ENCODE measurements at regions not wholly inside any gene's neighbourhood (a gene's known extent, or its start where the extent isn't known, plus 50 kb on each side); places are given as distances from the start of the nearest gene placed in this dataset.

DNA sequence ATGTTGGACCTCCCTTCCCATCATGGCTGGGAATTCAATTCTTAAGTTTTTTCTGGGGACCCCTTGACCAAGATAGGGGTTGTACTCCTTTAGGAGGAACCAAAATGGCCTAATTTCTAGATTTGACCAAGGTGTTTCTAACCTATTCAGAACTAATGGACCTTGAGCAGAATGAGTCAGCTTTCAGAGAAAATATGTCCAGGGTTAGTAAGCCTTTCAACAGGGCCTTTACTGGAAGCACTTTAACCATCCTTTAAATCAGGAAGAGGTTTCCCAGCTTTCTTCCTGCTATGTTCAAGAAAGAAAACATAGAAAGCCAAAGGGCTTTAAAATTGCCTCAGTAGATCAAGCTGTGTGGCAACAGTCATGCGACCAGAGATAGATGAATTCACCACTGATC is 1184.9 kb upstream of the ACVR2A start:
- DNase-seq (ENCODE audit: low read depth), result no peak
- TF ChIP-seq, protein P1, sequence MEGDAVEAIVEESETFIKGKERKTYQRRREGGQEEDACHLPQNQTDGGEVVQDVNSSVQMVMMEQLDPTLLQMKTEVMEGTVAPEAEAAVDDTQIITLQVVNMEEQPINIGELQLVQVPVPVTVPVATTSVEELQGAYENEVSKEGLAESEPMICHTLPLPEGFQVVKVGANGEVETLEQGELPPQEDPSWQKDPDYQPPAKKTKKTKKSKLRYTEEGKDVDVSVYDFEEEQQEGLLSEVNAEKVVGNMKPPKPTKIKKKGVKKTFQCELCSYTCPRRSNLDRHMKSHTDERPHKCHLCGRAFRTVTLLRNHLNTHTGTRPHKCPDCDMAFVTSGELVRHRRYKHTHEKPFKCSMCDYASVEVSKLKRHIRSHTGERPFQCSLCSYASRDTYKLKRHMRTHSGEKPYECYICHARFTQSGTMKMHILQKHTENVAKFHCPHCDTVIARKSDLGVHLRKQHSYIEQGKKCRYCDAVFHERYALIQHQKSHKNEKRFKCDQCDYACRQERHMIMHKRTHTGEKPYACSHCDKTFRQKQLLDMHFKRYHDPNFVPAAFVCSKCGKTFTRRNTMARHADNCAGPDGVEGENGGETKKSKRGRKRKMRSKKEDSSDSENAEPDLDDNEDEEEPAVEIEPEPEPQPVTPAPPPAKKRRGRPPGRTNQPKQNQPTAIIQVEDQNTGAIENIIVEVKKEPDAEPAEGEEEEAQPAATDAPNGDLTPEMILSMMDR (conservative IDR thresholded peaks at IDR 0.05; ENCODE audit: low read depth, low read length), result no peak
- H3K4me3 ChIP-seq (ENCODE audit: low read length), result no peak overlapping the region

DNA sequence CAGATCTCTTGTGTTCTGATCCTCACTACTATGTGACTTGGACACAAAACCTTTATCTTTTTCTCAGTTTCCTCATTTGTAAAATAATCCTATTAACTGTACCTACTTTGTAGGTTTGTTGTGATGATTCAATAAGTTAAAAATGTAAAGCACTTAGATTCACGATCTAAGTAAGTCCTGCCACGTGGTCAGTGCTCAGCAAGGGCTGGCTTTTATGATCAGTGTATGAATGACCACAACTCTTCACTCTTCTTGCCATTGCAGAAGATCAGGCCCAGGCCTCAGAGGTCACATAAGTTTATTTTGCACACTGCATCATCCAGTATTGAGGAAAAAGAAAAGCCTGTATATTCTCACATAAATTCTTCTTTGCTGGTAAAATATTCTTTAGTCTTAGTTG is 1192.5 kb upstream of the ACVR2A start:
- H3K4me3 ChIP-seq (ENCODE audit: low read length), result no peak overlapping the region
- DNase-seq (ENCODE audit: low read depth), result peak; percentile 78
- TF ChIP-seq, protein P1 (conservative IDR thresholded peaks at IDR 0.05; ENCODE audit: low read depth, low read length), result no peak

DNA sequence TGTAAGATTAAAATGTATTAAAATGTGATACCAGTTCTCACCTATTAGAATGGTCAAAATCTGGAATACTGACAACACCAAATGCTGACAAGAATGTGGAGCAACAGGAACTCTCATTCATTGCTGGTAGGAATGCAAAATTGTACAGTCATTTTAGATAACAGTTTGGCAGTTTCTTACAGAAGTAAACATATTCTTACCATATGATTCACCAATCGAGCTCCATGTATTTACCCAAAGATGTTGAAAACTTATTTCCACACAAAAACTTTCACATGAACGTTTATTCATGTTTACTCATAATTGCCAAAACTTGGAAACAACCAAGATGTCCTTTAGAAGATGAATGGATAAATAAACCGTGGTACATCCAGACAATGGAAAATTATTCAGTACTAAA is 1193.5 kb upstream of the ACVR2A start:
- no peak for DNase-seq (ENCODE audit: low read depth)
- TF ChIP-seq, protein P1 (conservative IDR thresholded peaks at IDR 0.05; ENCODE audit: low read depth, low read length), result no peak
- H3K4me3 ChIP-seq (ENCODE audit: low read length), result no peak overlapping the region

DNA sequence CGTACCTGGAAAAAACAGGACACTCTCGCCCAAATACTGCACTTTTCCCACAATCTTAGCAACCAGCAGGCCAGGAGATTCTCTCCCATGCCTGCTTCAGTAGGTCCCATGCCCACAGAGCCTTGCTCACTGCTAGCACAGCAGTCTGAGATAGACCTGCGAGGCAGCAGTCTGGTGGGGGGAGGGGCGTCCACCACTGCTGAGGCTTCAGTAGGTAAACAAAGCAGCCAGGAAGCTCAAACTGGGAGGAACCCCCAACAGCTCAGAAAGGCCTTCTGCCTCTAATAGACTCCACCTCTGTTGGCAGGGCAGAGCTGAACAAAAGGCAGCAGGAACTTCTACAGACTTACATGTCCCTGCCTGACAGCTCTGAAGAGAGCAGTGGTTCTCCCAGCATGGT is 1202.8 kb upstream of the ACVR2A start:
- TF ChIP-seq, protein P1 (conservative IDR thresholded peaks at IDR 0.05; ENCODE audit: low read depth, low read length), result no peak
- H3K4me3 ChIP-seq (ENCODE audit: low read length), result no peak overlapping the region
- DNase-seq (ENCODE audit: low read depth), result no peak

DNA sequence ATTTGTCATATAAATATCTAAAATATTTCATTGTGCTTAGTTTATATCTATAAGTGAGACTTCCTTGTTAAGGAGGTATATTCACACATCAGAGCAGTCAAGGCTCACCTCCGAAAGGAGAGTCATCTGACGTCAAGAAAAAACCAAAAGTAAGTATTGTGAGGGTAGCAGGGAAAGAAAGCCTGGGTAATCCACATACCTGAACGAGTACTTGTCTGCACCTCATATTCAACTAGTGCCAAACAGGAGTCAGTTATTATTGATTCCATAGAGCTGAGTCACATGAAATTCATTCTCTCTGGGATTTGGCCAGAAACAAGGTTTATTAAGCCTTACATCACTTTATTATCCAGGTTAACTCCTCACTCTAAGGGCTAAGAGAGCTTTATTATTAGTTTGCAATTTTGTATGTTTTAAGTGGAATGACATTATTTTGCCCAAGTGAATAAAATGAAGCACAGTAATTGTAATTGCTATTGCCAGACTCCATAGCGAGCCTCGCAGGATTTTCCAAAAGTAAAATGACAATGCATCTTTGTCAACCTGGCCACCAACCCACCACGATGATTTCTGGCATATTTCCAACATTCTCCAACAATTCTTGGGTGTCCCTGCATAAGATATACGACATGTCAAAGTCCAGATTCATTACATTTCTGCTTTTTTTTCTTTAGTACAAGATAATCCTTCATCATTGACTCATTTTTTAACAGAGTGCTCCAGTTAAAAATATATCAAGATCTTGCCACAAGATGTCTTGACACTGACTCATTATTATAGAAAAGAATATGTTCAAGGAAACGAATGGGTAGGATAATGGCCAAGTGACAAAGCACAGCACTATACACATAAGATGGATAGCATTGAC is 1210.4 kb upstream of the ACVR2A start:
- DNase-seq (ENCODE audit: low read depth), result peak; percentile 92
- no peak overlapping the region for H3K4me3 ChIP-seq (ENCODE audit: low read length)
- TF ChIP-seq, protein P1 (conservative IDR thresholded peaks at IDR 0.05; ENCODE audit: low read depth, low read length), result no peak

DNA sequence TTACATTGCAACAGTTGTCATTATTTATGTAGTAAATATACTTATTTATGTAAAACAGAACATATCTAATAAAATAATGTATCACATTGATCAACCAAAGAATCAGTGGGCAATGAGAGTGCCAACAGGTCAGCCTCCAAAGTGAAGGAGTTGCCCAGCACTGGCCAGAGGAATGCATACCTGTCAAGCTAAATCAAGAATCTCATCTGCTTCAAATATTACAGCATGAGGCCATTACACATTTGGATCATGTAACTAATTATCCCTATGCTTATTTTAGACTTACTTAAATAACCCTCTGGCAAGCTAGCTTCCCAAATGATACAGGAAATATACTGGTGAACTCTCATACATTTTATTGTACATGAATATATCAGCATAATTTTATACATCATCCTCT is 1211.7 kb upstream of the ACVR2A start:
- H3K4me3 ChIP-seq (ENCODE audit: low read length), result no peak overlapping the region
- TF ChIP-seq, protein P1 (conservative IDR thresholded peaks at IDR 0.05; ENCODE audit: low read depth, low read length), result no peak
- no peak for DNase-seq (ENCODE audit: low read depth)

DNA sequence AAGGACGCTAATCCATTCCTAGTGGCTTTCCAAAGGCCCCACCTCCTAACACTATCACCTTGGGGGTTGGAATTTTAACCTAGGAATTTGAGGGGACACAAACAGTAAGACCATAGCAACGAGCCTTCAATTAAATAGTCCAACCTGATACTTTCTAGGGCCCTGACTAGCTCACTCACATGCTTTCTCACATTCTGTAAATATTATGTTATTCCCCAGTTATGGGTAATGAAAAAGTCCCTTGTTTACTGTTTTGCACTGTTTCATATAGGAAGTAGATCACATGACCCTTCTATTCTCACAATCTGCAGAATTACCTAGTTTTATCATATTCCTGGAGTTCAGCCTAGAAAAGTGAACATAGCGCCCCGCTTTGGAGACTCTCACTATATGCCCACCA is 1212.1 kb upstream of the ACVR2A start:
- TF ChIP-seq, protein P1 (conservative IDR thresholded peaks at IDR 0.05; ENCODE audit: low read depth, low read length), result no peak
- DNase-seq (ENCODE audit: low read depth), result no peak
- H3K4me3 ChIP-seq (ENCODE audit: low read length), result no peak overlapping the region
